Kidney epithelial cell (primary cell): ENCODE measurements at regions not wholly inside any gene's neighbourhood (a gene's known extent, or its start where the extent isn't known, plus 50 kb on each side); places are given as distances from the start of the nearest gene placed in this dataset.

ENCODE experiments used
- DNase-seq: peaks from one replicate; pipeline ENCODE4 v3.0.0-alpha.2; 2010; ENCODE audit warnings: low read depth
- H3K27me3 ChIP-seq: 2 replicates; pipeline ENCODE4 v1.6.0; 2011; ENCODE audit warnings: low read length; ENCODE audit not compliant: control insufficient read depth, insufficient read depth
- H3K36me3 ChIP-seq: 2 replicates; pipeline ENCODE4 v1.5.1; 2011; ENCODE audit warnings: low read length; ENCODE audit not compliant: control insufficient read depth, insufficient read depth
- H3K4me3 ChIP-seq: 2 replicates; pipeline ENCODE4 v1.5.1; 2011; ENCODE audit warnings: low read depth, mild to moderate bottlenecking, control low read depth, low read length
- TF ChIP-seq, protein P1 (sequence below): IDR thresholded peaks from 2 replicates; pipeline ENCODE4 v1.5.1; 2011; ENCODE audit warnings: mild to moderate bottlenecking, moderate library complexity, low read length, control low read depth, inconsistent platforms; ENCODE audit not compliant: insufficient read depth, poor library complexity, severe bottlenecking

DNA sequence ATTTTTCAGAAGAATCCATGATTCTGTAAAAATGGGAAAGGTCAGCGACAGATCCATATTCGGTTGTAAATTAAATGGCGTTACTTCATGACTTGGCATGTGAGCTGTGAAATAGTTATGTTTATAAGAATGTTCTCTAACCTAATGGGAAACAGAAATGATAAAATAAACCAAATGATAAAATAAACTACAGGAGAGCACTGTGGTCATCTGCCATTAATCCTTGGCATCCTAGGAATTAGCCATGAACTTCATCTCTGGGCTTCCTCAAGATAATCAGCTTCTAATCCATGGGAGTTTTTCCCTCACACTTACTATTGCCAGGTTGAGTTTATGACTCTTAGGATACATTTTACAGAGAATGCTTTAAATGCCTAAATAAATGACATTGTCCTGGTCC, 94.6 kb upstream of the SLC30A5 start:
- no peak for DNase-seq
- no peaks in the 10 kb centered on the region for H3K36me3 ChIP-seq
- TF ChIP-seq, protein P1, sequence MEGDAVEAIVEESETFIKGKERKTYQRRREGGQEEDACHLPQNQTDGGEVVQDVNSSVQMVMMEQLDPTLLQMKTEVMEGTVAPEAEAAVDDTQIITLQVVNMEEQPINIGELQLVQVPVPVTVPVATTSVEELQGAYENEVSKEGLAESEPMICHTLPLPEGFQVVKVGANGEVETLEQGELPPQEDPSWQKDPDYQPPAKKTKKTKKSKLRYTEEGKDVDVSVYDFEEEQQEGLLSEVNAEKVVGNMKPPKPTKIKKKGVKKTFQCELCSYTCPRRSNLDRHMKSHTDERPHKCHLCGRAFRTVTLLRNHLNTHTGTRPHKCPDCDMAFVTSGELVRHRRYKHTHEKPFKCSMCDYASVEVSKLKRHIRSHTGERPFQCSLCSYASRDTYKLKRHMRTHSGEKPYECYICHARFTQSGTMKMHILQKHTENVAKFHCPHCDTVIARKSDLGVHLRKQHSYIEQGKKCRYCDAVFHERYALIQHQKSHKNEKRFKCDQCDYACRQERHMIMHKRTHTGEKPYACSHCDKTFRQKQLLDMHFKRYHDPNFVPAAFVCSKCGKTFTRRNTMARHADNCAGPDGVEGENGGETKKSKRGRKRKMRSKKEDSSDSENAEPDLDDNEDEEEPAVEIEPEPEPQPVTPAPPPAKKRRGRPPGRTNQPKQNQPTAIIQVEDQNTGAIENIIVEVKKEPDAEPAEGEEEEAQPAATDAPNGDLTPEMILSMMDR: no peak
- H3K4me3 ChIP-seq: no peak overlapping the region
- H3K27me3 ChIP-seq: no peaks in the 10 kb centered on the region

DNA sequence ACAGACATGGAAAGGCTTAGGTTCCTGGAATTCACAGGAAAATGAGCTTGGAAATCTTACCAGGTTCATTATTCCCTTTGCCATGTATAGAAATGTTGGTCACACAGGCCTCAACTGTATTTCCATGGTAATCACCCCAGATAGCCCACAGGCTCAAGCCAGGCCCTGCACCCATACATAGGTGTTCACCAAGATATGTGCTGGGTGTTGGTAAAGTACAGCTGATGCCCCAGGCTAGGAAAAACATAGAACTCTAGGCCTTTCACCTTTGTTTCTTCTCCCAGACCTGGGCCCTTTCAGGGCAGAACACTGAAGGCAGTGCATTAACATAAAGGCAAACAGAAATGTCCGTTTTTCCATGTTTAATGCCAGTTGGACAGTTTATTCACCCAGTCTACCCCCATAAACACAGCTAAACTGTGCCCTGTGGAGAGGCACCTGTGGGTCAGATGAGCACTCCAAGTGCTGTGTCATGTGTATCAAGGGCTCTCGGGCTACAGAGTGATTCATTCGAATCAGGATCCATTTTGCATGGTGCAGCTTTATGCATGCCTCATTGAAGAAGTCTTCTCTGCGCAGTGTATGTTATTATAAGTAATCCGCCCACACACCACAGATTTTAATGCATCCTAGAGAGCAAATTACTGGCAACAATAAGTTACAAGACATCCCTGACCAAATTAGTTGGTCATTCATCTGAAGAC, 93.4 kb upstream of the SLC30A5 start:
- Histone ChIP-seq H3K4me3 (no peak overlapping the region), H3K36me3 (no peaks in the 10 kb centered on the region), H3K27me3 (no peaks in the 10 kb centered on the region)
- no peak for DNase-seq
- TF ChIP-seq, protein P1: no peak

DNA sequence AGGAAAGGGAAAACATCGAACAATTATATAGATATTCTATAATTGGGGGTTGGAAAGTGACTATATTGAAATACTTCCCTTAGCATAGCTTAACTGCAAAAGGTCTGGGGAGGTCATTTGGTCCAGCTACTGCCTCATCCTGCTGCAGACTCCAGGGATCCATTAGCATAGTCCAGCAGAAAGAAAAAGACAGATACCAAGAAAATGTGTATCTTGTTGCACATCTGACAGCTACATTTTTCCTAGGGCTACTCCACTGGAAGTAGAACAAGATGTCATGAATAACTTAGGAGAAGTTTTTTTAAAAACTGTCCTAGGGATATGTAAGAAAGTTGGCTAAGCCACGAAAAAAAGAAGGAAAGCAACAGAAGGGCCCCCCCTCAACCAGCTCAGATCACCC, 92.9 kb upstream of the SLC30A5 start:
- no peak overlapping the region for H3K4me3 ChIP-seq
- H3K36me3 ChIP-seq: no peaks in the 10 kb centered on the region
- H3K27me3 ChIP-seq: no peaks in the 10 kb centered on the region
- TF ChIP-seq, protein P1: no peak
- no peak for DNase-seq

DNA sequence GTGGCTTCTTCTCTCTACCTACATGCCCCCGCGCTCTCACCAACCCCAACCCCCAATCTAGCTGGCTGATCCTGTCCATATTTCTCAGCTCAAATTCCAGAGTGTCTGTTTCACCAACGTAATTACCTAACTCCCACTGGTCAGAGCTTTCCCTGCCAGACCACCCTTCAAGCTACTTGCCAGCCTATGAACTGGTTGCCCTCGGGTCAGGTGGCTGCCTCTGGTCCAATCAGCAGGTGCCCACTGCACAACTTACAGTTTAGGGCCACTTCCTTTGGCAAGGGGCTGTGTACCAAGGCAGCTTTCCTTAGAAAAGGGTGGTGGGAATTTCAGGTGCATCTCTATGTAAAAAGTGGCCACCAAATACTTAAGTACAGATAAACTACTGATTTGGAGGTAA, 92.2 kb upstream of the SLC30A5 start:
- Histone ChIP-seq H3K27me3 (no peaks in the 10 kb centered on the region), H3K36me3 (no peaks in the 10 kb centered on the region), H3K4me3 (no peak overlapping the region)
- DNase-seq: no peak
- TF ChIP-seq, protein P1: no peak

DNA sequence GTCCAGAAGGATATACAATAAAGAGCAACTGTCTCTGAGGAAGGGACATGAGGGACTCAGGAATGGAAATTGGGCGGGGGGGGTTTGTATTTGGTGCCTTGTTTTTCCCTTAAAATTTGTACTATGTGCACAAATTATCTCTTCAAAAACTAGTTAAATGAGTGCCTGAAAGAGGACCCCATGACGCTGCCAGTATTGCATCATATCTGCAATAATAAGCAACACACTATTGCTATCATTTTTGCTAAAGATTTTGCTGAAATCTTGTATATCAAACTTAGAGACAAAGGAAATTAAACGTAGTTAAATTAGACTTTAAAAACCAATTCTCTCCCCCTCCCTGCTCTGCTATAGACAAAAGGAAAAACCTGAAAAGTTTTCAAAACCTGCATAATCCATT, 89.7 kb upstream of the SLC30A5 start:
- TF ChIP-seq, protein P1: no peak

DNA sequence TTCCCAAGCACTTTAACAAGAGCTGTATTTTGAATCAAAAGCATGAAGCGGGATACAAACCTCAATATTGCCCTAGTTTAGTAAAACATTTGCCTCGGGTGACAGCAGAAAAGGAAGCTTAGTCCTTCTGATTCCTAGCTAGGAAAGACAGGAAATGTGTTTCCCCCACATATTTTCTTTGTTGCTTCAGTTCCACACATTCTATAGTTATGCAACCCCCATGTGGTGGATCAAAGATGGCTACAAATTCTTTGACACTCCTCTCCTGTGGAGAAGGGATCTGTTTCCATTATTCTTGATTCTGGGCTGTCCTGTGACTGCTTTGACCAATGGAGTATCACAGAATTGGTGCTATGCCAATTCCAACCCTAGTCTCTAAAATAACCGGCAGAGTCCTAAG, 89.1 kb upstream of the SLC30A5 start:
- Histone ChIP-seq H3K4me3 (no peak overlapping the region), H3K27me3 (peaks cover 2% of the 10 kb centered on the region), H3K36me3 (no peaks in the 10 kb centered on the region)
- no peak for DNase-seq
- TF ChIP-seq, protein P1: no peak

More for the DNA sequence above, 89.7 kb upstream of the SLC30A5 start:
- no peak for DNase-seq
- Histone ChIP-seq H3K27me3 (peaks cover 2% of the 10 kb centered on the region), H3K36me3 (no peaks in the 10 kb centered on the region), H3K4me3 (no peak overlapping the region)
